Fibroblast of pulmonary artery (primary cell): ENCODE measurements at regions not wholly inside any gene's neighbourhood (a gene's known extent, or its start where the extent isn't known, plus 50 kb on each side); places are given as distances from the start of the nearest gene placed in this dataset.
"Not testable (repeated sequence)": the region's sequence is repeated elsewhere in the genome, so short reads cannot be mapped to it uniquely, and the experiment has no call there.

Source experiments
- DNase-seq: peaks from one replicate; pipeline ENCODE4 v3.0.0-alpha.2; 2010; ENCODE audit warnings: low read depth
- H3K4me3 ChIP-seq: replicated peaks from 2 replicates; pipeline ENCODE4 v1.5.1; 2011; ENCODE audit warnings: low read depth, mild to moderate bottlenecking, control low read depth, low read length, moderate library complexity
- TF ChIP-seq, protein P1 (sequence below): IDR thresholded peaks from 2 replicates; pipeline ENCODE4 v1.5.1; 2011; ENCODE audit warnings: mild to moderate bottlenecking, control low read depth, low read length, inconsistent platforms; ENCODE audit errors: missing control alignments

DNA sequence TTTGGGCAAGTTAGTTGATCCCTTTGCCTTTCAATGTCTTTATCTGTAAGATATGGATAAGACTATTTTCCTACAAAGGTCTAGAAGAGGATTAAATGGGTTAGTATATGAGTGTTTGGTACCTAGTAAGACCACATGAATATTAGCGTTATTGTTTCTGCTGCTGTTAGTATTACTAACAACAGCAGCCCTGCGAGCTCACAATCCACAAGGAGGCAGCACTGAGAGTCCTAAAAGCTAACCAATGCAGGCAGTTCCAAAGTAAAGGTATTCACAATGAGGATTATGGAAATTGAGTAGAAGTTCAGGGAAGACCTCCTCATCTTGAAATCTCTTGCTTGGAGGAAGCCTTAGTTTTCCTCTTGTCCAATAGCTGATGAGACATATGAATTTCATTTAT, 248.9 kb downstream of the TDRD15 start:
- TF ChIP-seq, protein P1, sequence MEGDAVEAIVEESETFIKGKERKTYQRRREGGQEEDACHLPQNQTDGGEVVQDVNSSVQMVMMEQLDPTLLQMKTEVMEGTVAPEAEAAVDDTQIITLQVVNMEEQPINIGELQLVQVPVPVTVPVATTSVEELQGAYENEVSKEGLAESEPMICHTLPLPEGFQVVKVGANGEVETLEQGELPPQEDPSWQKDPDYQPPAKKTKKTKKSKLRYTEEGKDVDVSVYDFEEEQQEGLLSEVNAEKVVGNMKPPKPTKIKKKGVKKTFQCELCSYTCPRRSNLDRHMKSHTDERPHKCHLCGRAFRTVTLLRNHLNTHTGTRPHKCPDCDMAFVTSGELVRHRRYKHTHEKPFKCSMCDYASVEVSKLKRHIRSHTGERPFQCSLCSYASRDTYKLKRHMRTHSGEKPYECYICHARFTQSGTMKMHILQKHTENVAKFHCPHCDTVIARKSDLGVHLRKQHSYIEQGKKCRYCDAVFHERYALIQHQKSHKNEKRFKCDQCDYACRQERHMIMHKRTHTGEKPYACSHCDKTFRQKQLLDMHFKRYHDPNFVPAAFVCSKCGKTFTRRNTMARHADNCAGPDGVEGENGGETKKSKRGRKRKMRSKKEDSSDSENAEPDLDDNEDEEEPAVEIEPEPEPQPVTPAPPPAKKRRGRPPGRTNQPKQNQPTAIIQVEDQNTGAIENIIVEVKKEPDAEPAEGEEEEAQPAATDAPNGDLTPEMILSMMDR, result no peak

DNA sequence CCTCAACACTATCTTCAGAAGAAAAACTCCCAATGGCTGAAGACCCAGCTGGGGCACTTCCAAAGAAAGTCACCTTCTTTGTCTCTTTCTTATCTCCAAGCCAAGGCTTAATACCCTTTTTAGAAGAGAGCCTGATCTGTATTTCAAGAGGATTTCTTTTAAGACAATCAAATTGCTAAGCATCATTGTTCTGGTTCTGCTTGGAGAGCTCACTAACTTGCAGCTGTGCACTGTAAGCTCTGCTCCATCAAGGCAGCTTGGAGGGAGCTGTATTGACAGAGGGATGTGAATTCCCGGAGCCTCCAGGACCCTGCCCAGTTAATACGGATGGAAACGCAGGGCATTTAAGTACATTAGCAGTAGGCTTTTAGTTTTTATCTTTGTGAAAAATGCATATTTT, 253.1 kb downstream of the TDRD15 start:
- H3K4me3 ChIP-seq, result no peak overlapping the region
- no peak for DNase-seq
- TF ChIP-seq, protein P1, result no peak

More for the DNA sequence above, 248.9 kb downstream of the TDRD15 start:
- DNase-seq, result no peak
- no peak overlapping the region for H3K4me3 ChIP-seq

DNA sequence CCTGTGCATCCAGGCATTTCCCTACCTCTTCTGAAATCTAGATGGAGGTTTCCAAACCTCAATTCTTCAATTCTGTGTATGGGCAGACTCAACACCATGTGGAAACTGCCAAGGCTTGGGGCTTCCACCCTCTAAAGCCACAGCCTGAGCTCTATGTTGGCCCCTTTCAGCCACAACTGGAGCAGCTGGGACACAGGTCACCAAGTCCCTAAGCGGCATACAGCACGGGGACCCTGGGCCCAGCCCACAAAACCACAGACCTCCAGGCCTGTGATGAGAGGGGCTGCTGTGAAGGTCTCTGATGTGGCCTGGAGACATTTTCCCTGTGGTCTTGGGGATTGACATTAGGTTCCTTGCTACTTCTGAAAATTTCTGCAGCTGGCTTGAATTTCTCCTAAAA, 255.4 kb downstream of the TDRD15 start:
- TF ChIP-seq, protein P1, result no peak
- no peak overlapping the region for H3K4me3 ChIP-seq
- DNase-seq, result no peak

DNA sequence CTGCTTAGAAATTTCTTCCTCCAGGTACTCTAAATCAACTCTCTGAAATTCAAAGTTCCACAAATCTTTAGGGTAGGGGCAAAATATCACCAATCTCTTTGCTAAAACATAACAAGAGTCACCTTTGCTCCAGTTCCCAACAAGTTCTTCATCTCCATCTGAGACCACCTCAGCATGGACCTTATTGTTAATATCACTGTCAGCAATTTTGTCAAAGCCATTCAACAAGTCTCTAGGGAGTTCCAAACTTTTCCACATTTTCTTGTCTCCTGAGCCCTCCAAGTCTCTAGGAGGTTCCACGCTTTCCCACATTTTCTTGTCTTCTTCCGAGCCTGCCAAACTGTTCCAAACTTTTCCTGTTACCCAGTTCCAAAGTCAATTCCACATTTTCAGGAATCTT, 255.9 kb downstream of the TDRD15 start:
- H3K4me3 ChIP-seq, DNase-seq: not testable (repeated sequence)

DNA sequence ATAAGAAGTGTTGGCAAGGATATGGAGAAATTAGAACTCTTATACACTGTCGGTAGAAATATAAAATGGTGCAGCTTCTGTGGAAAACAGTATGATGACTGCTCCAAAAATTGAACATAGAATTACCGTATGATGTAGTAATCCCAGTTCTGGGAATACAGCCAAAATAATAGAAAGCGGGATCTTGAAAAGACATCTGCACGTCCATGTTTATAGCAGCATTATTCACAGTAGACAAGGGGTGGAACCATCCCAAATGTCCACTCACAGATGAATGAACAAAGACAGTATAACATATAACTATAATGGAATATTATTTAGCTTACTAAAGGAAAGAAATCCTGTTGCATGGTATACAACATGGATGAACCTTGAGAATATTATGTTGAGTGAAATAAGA, 257.7 kb downstream of the TDRD15 start:
- H3K4me3 ChIP-seq, result no peak overlapping the region
- no peak for DNase-seq
- TF ChIP-seq, protein P1, result no peak

DNA sequence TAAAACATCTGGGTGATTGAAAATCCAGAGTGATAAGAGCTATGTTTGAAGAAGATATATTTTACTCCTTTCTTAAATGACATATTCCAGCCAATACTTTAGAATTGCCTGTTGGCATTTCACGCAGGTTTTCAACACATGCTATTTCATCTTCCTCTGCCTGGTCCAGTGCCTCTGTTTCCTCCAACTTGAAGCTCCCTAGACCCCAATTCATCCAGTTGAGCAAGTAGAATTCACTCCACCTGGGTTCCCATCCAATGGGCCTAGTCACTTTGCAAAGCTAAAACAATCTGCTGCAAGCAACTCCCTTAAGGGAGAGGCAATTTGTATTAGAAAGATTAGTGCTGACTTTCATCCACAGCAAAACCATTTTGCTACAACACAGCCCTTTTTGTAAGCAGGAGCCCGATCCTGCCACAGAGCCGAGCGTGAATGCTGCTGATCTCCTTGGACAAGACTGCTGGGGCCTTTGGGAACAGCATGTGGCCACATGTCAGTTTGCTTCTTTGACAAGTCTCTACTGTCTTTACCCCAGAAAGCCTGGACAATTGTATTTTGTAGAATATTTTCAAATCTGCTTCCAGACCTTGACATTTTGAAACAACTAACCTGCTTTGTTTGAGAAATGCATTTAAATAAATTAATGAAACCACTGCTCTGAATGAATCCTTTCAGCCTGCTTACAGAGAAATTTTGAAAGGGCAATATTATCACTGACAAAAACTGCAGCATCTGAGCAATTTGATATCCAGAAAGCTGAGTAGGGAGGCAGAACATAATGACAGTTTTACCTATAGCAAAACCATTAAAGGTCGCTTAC, 259.1 kb downstream of the TDRD15 start:
- DNase-seq, result no peak
- TF ChIP-seq, protein P1, result no peak
- no peak overlapping the region for H3K4me3 ChIP-seq

DNA sequence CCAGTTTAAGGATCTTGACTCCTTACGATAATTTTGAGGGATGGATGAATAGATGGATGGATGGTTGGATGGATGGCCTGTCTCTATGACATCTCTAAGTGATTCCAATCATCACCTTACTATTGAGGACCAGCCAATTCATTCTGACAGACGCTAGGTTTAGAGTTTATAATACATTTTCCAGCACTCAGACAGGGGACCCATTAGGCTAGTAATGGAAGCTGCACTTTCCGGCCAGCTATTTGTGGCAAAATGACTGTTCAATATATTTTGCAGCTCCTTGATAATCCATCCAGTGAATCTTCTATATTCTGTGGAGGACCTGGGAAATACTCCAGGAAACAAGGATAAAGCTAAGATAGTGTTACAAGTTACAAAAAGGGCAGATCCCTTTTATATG, 262.9 kb downstream of the TDRD15 start:
- no peak overlapping the region for H3K4me3 ChIP-seq
- TF ChIP-seq, protein P1, result no peak
- DNase-seq, result no peak
